MCF 10A (cell line): ENCODE measurements at regions not wholly inside any gene's neighbourhood (a gene's known extent, or its start where the extent isn't known, plus 50 kb on each side); places are given as distances from the start of the nearest gene placed in this dataset.

Experiments used
- BruUV-seq: library from RNA; stranded (reverse); fragments of 400-500 nt; replicated peaks from 2 replicates; lab custom pipeline; 2021; lab: Mats Ljungman, UMichigan
- CTCF ChIA-PET: fragments of 300-600 bp; sonication (Branson Sonifier 250); formaldehyde crosslinking; extraction: SDS; loops from one replicate; lab custom pipeline; 2021; ENCODE audit warnings: antibody characterized with exemption, inconsistent platforms; lab: Yijun Ruan, JAX
- POLR2A ChIA-PET: fragments of 300-600, 350-650 bp; sonication (Branson Sonifier 250); formaldehyde crosslinking; extraction: SDS; loops from one replicate; lab custom pipeline; 2020; ENCODE audit warnings: antibody characterized with exemption, inconsistent platforms; lab: Yijun Ruan, JAX
- DNase-seq: peaks from one replicate; pipeline ENCODE4 v3.0.0-alpha.2; 2018; ENCODE audit not compliant: unreplicated experiment
- H3K27ac Mint-ChIP-seq: one replicate; pipeline ENCODE4 v1.8.0; 2022; ENCODE audit warnings: mild to moderate bottlenecking, low read depth, mixed read lengths; ENCODE audit not compliant: unreplicated experiment
- H3K27me3 Mint-ChIP-seq: one replicate; pipeline ENCODE4 v1.8.0; 2022; ENCODE audit warnings: mixed read lengths; ENCODE audit not compliant: insufficient read depth, unreplicated experiment
- H3K36me3 Mint-ChIP-seq: one replicate; pipeline ENCODE4 v1.8.0; 2022; ENCODE audit warnings: mild to moderate bottlenecking, moderate library complexity, mixed read lengths; ENCODE audit not compliant: insufficient read depth, unreplicated experiment
- H3K4me1 Mint-ChIP-seq: one replicate; pipeline ENCODE4 v1.8.0; 2022; ENCODE audit warnings: mixed read lengths; ENCODE audit not compliant: insufficient read depth, unreplicated experiment
- H3K4me3 Mint-ChIP-seq: one replicate; pipeline ENCODE4 v1.8.0; 2022; ENCODE audit warnings: mild to moderate bottlenecking, moderate library complexity, mixed read lengths; ENCODE audit not compliant: unreplicated experiment
- H3K9me3 Mint-ChIP-seq: one replicate; pipeline ENCODE4 v1.8.0; 2022; ENCODE audit warnings: mixed read lengths; ENCODE audit not compliant: unreplicated experiment
- intact Hi-C: fragments of 100-400 bp; cut with micrococcal nuclease; formaldehyde crosslinking; loops from 2 replicates; pipeline ENCODE4 v1.14.1; 2022
- TF ChIP-seq, protein P1 (sequence below): fragments of 200-600 bp; IDR thresholded peaks from one replicate; pipeline ENCODE4 v1.8.0; 2022; ENCODE audit warnings: antibody characterized with exemption, mild to moderate bottlenecking; ENCODE audit not compliant: unreplicated experiment

DNA sequence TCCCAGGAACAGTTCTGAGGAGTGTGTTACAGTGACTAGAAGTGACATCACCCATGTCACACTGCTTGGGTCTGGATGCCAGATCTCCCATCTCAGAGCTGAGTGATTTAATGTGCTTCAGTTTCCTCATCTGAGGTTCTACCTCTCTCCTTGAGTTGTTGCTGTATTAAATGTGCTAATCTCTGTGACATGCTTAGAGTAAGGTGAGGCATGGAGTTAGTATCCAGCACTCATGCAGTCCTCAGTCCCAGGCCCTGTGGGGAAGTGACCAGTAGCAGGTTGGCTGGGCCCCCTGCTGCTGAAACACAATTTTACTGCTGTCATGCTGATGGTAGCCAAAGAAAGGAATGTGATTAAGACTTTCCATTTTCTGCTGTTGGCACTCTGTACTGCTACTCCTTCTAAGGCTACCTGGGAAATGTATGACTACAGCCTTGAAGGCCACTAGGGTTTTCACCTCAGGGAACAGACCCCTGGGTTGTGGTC is 639.6 kb downstream of the MID1IP1 start:
- Mint-ChIP-seq H3K4me1 (no peaks in the 10 kb centered on the region), H3K27me3 (peaks cover 61% of the 10 kb centered on the region), H3K36me3 (no peaks in the 10 kb centered on the region), H3K9me3 (peaks cover 14% of the 10 kb centered on the region), H3K4me3 (no peak overlapping the region), H3K27ac (no peak overlapping the region)
- ChIA-PET POLR2A (no interaction called here), CTCF (interaction anchor here (0.8 kb wide), 1 partner anchor 54 kb away, joined by 3 read pairs; no protein-coding TSS in a partner anchor)
- TF ChIP-seq, protein P1, sequence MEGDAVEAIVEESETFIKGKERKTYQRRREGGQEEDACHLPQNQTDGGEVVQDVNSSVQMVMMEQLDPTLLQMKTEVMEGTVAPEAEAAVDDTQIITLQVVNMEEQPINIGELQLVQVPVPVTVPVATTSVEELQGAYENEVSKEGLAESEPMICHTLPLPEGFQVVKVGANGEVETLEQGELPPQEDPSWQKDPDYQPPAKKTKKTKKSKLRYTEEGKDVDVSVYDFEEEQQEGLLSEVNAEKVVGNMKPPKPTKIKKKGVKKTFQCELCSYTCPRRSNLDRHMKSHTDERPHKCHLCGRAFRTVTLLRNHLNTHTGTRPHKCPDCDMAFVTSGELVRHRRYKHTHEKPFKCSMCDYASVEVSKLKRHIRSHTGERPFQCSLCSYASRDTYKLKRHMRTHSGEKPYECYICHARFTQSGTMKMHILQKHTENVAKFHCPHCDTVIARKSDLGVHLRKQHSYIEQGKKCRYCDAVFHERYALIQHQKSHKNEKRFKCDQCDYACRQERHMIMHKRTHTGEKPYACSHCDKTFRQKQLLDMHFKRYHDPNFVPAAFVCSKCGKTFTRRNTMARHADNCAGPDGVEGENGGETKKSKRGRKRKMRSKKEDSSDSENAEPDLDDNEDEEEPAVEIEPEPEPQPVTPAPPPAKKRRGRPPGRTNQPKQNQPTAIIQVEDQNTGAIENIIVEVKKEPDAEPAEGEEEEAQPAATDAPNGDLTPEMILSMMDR: no peak
- no TSS peak for BruUV-seq
- intact Hi-C loops: no loop called here
- no peak for DNase-seq

- POLR2A ChIA-PET: no interaction called here
- no TSS peak for BruUV-seq
- no peak for DNase-seq
- peaks cover 14% of the 10 kb centered on the region for H3K9me3 Mint-ChIP-seq
- no peak overlapping the region for H3K27ac Mint-ChIP-seq
- H3K27me3 Mint-ChIP-seq: peaks cover 61% of the 10 kb centered on the region
- no peak overlapping the region for H3K4me3 Mint-ChIP-seq
- CTCF ChIA-PET: no interaction called here
- TF ChIP-seq, protein P1: no peak
- intact Hi-C loops: no loop called here
- H3K4me1 Mint-ChIP-seq: no peaks in the 10 kb centered on the region
- H3K36me3 Mint-ChIP-seq: no peaks in the 10 kb centered on the region
These were observed 641.1 kb downstream of the MID1IP1 start for GRCh38 chrX:39442332-39442731.

GRCh38 chrX:39443240-39443639 is 642.0 kb downstream of the MID1IP1 start:
- H3K9me3 Mint-ChIP-seq: peaks cover 14% of the 10 kb centered on the region
- H3K27me3 Mint-ChIP-seq: peaks cover 65% of the 10 kb centered on the region
- no peak for DNase-seq
- intact Hi-C loops: no loop called here
- no peaks in the 10 kb centered on the region for H3K36me3 Mint-ChIP-seq
- TF ChIP-seq, protein P1: no peak
- H3K4me1 Mint-ChIP-seq: no peaks in the 10 kb centered on the region
- no peak overlapping the region for H3K27ac Mint-ChIP-seq
- ChIA-PET CTCF (no interaction called here), POLR2A (no interaction called here)
- BruUV-seq: no TSS peak
- H3K4me3 Mint-ChIP-seq: no peak overlapping the region

- TF ChIP-seq, protein P1: peak; percentile 39
- H3K27ac Mint-ChIP-seq: no peak overlapping the region
- peaks cover 65% of the 10 kb centered on the region for H3K27me3 Mint-ChIP-seq
- BruUV-seq: no TSS peak
- no peaks in the 10 kb centered on the region for H3K4me1 Mint-ChIP-seq
- intact Hi-C loops: no loop called here
- H3K9me3 Mint-ChIP-seq: peaks cover 14% of the 10 kb centered on the region
- H3K4me3 Mint-ChIP-seq: no peak overlapping the region
- CTCF ChIA-PET: interaction anchor here (0.6 kb wide), 1 partner anchor 695 kb away, joined by 3 read pairs; no protein-coding TSS in a partner anchor
- POLR2A ChIA-PET: no interaction called here
- H3K36me3 Mint-ChIP-seq: no peaks in the 10 kb centered on the region
- peak; percentile 16 for DNase-seq
These were observed 644.1 kb downstream of the MID1IP1 start for GRCh38 chrX:39445336-39445735.
